Sigmoid colon (tissue), 4 donors: ENCODE measurements at regions not wholly inside any gene's neighbourhood (a gene's known extent, or its start where the extent isn't known, plus 50 kb on each side); places are given as distances from the start of the nearest gene placed in this dataset.

Experiments
- CTCF ChIP-seq, 4 experiments: fragments of 450-650 bp in 3 of 4; fragments of 200-600 bp in 1 of 4; IDR thresholded peaks; one replicate each; pipeline ENCODE4 v1.5.1; 2016 to 2019; ENCODE audit warnings: antibody characterized with exemption in 4 of 4, mild to moderate bottlenecking in 3 of 4, moderate library complexity in 2 of 4
- POLR2A ChIP-seq, 2 donors: fragments of 450-650 bp; IDR thresholded peaks; one replicate each; pipeline ENCODE4 v1.6.1; 2016; ENCODE audit warnings: antibody characterized with exemption in 2 of 2, mild to moderate bottlenecking in 2 of 2, moderate library complexity in 2 of 2
- POLR2AphosphoS5 ChIP-seq, 4 donors: sonication (generic); formaldehyde crosslinking; IDR thresholded peaks; one replicate each; pipeline ENCODE4 v1.6.1; 2017; ENCODE audit warnings: antibody characterized with exemption in 4 of 4

GRCh38 chrX:49773993-49774392, 55.1 kb upstream of the PAGE4 start:
- no peak for TF ChIP-seq CTCF (IDR thresholded peaks at IDR 0.05)
- no peak for TF ChIP-seq POLR2A (IDR thresholded peaks at IDR 0.05)
- TF ChIP-seq POLR2AphosphoS5 (IDR thresholded peaks at IDR 0.05) = no peak
